ENCODE measurements at regions not wholly inside any gene's neighbourhood (a gene's known extent, or its start where the extent isn't known, plus 50 kb on each side); places are given as distances from the start of the nearest gene placed in this dataset.

GRCh38 chr2:147351784-147352183, 493.0 kb upstream of the ACVR2A start:
- no peak for DNase-seq (ENCODE audit: low spot score)
- ATAC-seq (ENCODE audit: low FRiP score): no peak
- TF ChIP-seq CTCF (IDR thresholded peaks at IDR 0.05): no peak

GRCh38 chr2:147348931-147349555, 495.8 kb upstream of the ACVR2A start:
- no peak for ATAC-seq (ENCODE audit: low FRiP score)
- no peak for TF ChIP-seq CTCF (IDR thresholded peaks at IDR 0.05)

GRCh38 chr2:147346142-147346541, 498.7 kb upstream of the ACVR2A start:
- no peak for ATAC-seq (ENCODE audit: low FRiP score)
- TF ChIP-seq CTCF (IDR thresholded peaks at IDR 0.05): no peak
- DNase-seq (ENCODE audit: low spot score): no peak

More at GRCh38 chr2:147348931-147349555, 495.8 kb upstream of the ACVR2A start:
- DNase-seq (ENCODE audit: low spot score): no peak

- no peak for TF ChIP-seq CTCF (IDR thresholded peaks at IDR 0.05)
- no peak for ATAC-seq (ENCODE audit: low FRiP score)
- no peak for DNase-seq (ENCODE audit: low spot score)
Observed at GRCh38 chr2:147345246-147345645, 499.6 kb upstream of the ACVR2A start.

GRCh38 chr2:147342329-147342728, 502.5 kb upstream of the ACVR2A start:
- no peak for ATAC-seq (ENCODE audit: low FRiP score)
- no peak for TF ChIP-seq CTCF (IDR thresholded peaks at IDR 0.05)

GRCh38 chr2:147331790-147332419, 512.9 kb upstream of the ACVR2A start:
- no peak for TF ChIP-seq CTCF (IDR thresholded peaks at IDR 0.05)
- DNase-seq (ENCODE audit: low spot score) (no peak), ATAC-seq (ENCODE audit: low FRiP score) (no peak)

More at GRCh38 chr2:147342329-147342728, 502.5 kb upstream of the ACVR2A start:
- DNase-seq (ENCODE audit: low spot score): no peak

- TF ChIP-seq CTCF (IDR thresholded peaks at IDR 0.05): no peak
- DNase-seq (ENCODE audit: low spot score): no peak
- no peak for ATAC-seq (ENCODE audit: low FRiP score)
Observed at GRCh38 chr2:147330925-147331324, 513.9 kb upstream of the ACVR2A start.

Data from omental fat pad (tissue), 3 donors.